Spleen (tissue), 7 donors: ENCODE measurements at regions not wholly inside any gene's neighbourhood (a gene's known extent, or its start where the extent isn't known, plus 50 kb on each side); places are given as distances from the start of the nearest gene placed in this dataset.

Experiments used
- CTCF ChIP-seq, 11 experiments: fragments of 200-600 bp in 7 of 11; fragments of 450-650 bp in 4 of 11; sonication (generic) in 4 of 11; IDR thresholded peaks in 8 of 11; conservative IDR thresholded peaks in 3 of 11; 1 replicate in 7 of 11; 2 replicates in 4 of 11; pipeline versions ENCODE4 v1.4.0 to v1.8.0; 2016 to 2021; ENCODE audit warnings: antibody characterized with exemption in 11 of 11, inconsistent platforms in 4 of 11, mild to moderate bottlenecking in 1 of 11
- POLR2A ChIP-seq, 3 donors: fragments of 450-650 bp; IDR thresholded peaks; one replicate each; pipeline ENCODE4 v1.5.1; 2017; ENCODE audit warnings: antibody characterized with exemption in 3 of 3, mild to moderate bottlenecking in 1 of 3
- POLR2AphosphoS5 ChIP-seq, 3 donors: sonication (generic); formaldehyde crosslinking; IDR thresholded peaks; one replicate each; pipeline ENCODE4 v1.5.1; 2017; ENCODE audit warnings: antibody characterized with exemption in 3 of 3
- donor health status: DM: no; HTN: no; CAD: no; lungs with moderate emphysema.
- donor health status: DM: no; HTN: no; CAD: no.
- donor health status: DM: no; HTN: no; CAD: no.

DNA sequence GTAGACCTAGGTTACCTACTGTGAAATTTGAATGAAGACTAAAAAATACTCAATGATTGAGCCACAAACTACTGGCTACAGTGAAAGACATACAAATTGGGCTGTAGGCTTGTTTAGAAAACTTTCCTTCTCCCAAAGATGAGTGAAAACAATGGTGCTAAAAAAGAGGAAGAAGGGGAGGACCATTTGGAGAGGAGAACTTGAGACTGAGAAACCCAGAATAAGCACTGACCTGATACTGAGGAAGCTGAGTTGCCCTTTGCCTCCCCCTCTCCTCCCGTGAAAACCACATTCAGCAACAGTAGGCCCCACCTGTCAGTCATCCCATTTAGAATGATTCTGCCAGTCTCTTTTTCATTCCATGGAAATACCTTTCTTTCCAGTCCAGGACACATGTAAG is 484.0 kb upstream of the TGFBR2 start:
- TF ChIP-seq CTCF (IDR thresholded peaks at IDR 0.05 in 8 of 11, conservative IDR thresholded peaks at IDR 0.05 in 3 of 11), result no peak
- no peak for TF ChIP-seq POLR2A (IDR thresholded peaks at IDR 0.05)
- TF ChIP-seq POLR2AphosphoS5 (IDR thresholded peaks at IDR 0.05), result no peak
